ENCODE measurements at regions not wholly inside any gene's neighbourhood (a gene's known extent, or its start where the extent isn't known, plus 50 kb on each side); places are given as distances from the start of the nearest gene placed in this dataset.

GRCh38 chr3:19596408-19596807, 337.6 kb downstream of the EFHB start:
- no peaks in the 10 kb centered on the region for H3K4me1 ChIP-seq (ENCODE audit: insufficient read depth, insufficient read length)
- TF ChIP-seq ZNF274 (IDR thresholded peaks at IDR 0.05; ENCODE audit: low read depth, low read length) (no peak), SUZ12 (IDR thresholded peaks at IDR 0.05; ENCODE audit: extremely low read depth, insufficient read depth, insufficient read length) (no peak), YY1 (IDR thresholded peaks at IDR 0.05; ENCODE audit: insufficient read depth, insufficient read length) (no peak)
- DNase-seq (ENCODE audit: low read depth, low spot score): no peak

GRCh38 chr3:19595884-19596283, 338.1 kb downstream of the EFHB start:
- H3K4me1 ChIP-seq (ENCODE audit: insufficient read depth, insufficient read length): no peaks in the 10 kb centered on the region
- no peaks in the 10 kb centered on the region for H3K27me3 ChIP-seq (ENCODE audit: insufficient read depth, insufficient read length)
- H3K9me3 ChIP-seq (ENCODE audit: insufficient read depth, low read length): no peaks in the 10 kb centered on the region
- no peaks in the 10 kb centered on the region for H3K36me3 ChIP-seq (ENCODE audit: insufficient read depth, insufficient read length, low read length)
- H3K4me3 ChIP-seq (ENCODE audit: insufficient read length, low read depth): no peak overlapping the region
- TF ChIP-seq SUZ12 (IDR thresholded peaks at IDR 0.05; ENCODE audit: extremely low read depth, insufficient read depth, insufficient read length) (no peak), YY1 (IDR thresholded peaks at IDR 0.05; ENCODE audit: insufficient read depth, insufficient read length) (no peak), ZNF274 (IDR thresholded peaks at IDR 0.05; ENCODE audit: low read depth, low read length) (no peak)
- no peak overlapping the region for H3K9ac ChIP-seq (ENCODE audit: insufficient read length, low read depth)
- no peak for DNase-seq (ENCODE audit: low read depth, low spot score)

More at GRCh38 chr3:19596408-19596807, 337.6 kb downstream of the EFHB start:
- H3K27me3 ChIP-seq (ENCODE audit: insufficient read depth, insufficient read length): no peaks in the 10 kb centered on the region
- H3K4me3 ChIP-seq (ENCODE audit: insufficient read length, low read depth): no peak overlapping the region
- no peaks in the 10 kb centered on the region for H3K9me3 ChIP-seq (ENCODE audit: insufficient read depth, low read length)
- no peaks in the 10 kb centered on the region for H3K36me3 ChIP-seq (ENCODE audit: insufficient read depth, insufficient read length, low read length)
- H3K9ac ChIP-seq (ENCODE audit: insufficient read length, low read depth): no peak overlapping the region

Measured in NT2/D1 (cell line).